HepG2 (cell line): ENCODE measurements at regions not wholly inside any gene's neighbourhood (a gene's known extent, or its start where the extent isn't known, plus 50 kb on each side); places are given as distances from the start of the nearest gene placed in this dataset.

ENCODE experiments used
- ATF2 ChIP-seq: sonication (generic); formaldehyde crosslinking; IDR thresholded peaks from 2 replicates; pipeline ENCODE4 v1.4.0; 2020; ENCODE audit warnings: missing genetic modification reagents
- ATF5 ChIP-seq: sonication (generic); formaldehyde crosslinking; IDR thresholded peaks from 2 replicates; pipeline ENCODE4 v1.4.0; 2020; ENCODE audit warnings: mild to moderate bottlenecking, low read depth, missing genetic modification reagents
- BRCA1 ChIP-seq: sonication (generic); formaldehyde crosslinking; IDR thresholded peaks from 2 replicates; pipeline ENCODE4 v1.4.0; 2020; ENCODE audit warnings: missing genetic modification reagents
- FLYWCH1 ChIP-seq: sonication (generic); formaldehyde crosslinking; IDR thresholded peaks from 2 replicates; pipeline ENCODE4 v1.8.1; 2023; ENCODE audit warnings: mild to moderate bottlenecking, missing genetic modification reagents
- HMGA1 ChIP-seq: sonication (generic); formaldehyde crosslinking; conservative IDR thresholded peaks from 2 replicates; pipeline ENCODE4 v1.4.0; 2020; ENCODE audit warnings: missing genetic modification reagents
- KDM5A ChIP-seq: fragments of 200-600 bp; sonication (generic); IDR thresholded peaks from 2 replicates; pipeline ENCODE4 v1.7.0; 2018; ENCODE audit warnings: antibody characterized with exemption, mild to moderate bottlenecking, low read length, borderline replicate concordance
- PHF20 ChIP-seq: sonication (generic); formaldehyde crosslinking; IDR thresholded peaks from 2 replicates; pipeline ENCODE4 v1.5.0; 2020; ENCODE audit warnings: mild to moderate bottlenecking, missing genetic modification reagents
- POLR2AphosphoS2 ChIP-seq: IDR thresholded peaks from 2 replicates; pipeline ENCODE4 v1.6.1; 2011; ENCODE audit warnings: low read depth, low read length, improper control_type of control experiment
- U2AF1 ChIP-seq: fragments of 200-400 bp; formaldehyde crosslinking; optimal IDR thresholded peaks from 2 replicates; pipeline ENCODE3; 2017; ENCODE audit warnings: mild to moderate bottlenecking, low read depth, low read length
- ZNF580 ChIP-seq: IDR thresholded peaks from 2 replicates; pipeline ENCODE4 v1.6.1; 2016; ENCODE audit warnings: low read depth, borderline replicate concordance
- ZNF724P ChIP-seq: sonication (generic); formaldehyde crosslinking; IDR thresholded peaks from 2 replicates; pipeline ENCODE4 v1.8.0; 2022; ENCODE audit warnings: missing genetic modification reagents, borderline replicate concordance
- ZNF841 ChIP-seq: sonication (generic); formaldehyde crosslinking; IDR thresholded peaks from 2 replicates; pipeline ENCODE4 v1.8.1; 2023; ENCODE audit warnings: missing genetic modification reagents, borderline replicate concordance
- ZNF878 ChIP-seq: sonication (generic); formaldehyde crosslinking; IDR thresholded peaks from 2 replicates; pipeline ENCODE4 v1.8.1; 2023; ENCODE audit warnings: mild to moderate bottlenecking, missing genetic modification reagents, moderate library complexity
- TF ChIP-seq, protein P1 (sequence below): sonication (generic); formaldehyde crosslinking; IDR thresholded peaks from 2 replicates; pipeline ENCODE4 v1.4.0; 2020; ENCODE audit warnings: mild to moderate bottlenecking, missing genetic modification reagents, borderline replicate concordance
- TF ChIP-seq, protein P2 (sequence below): sonication (generic); formaldehyde crosslinking; IDR thresholded peaks from 2 replicates; pipeline ENCODE4 v1.5.0; 2020; ENCODE audit warnings: missing genetic modification reagents
- TF ChIP-seq, protein P3 (sequence below): sonication (generic); formaldehyde crosslinking; IDR thresholded peaks from 2 replicates; pipeline ENCODE4 v1.8.1; 2023; ENCODE audit warnings: mild to moderate bottlenecking, moderate library complexity, missing genetic modification reagents
- TF ChIP-seq, protein P4 (sequence below): IDR thresholded peaks from 2 replicates; pipeline ENCODE4 v1.6.1; 2016; ENCODE audit warnings: missing compliant biosample characterization, missing genetic modification reagents, borderline replicate concordance

- TF ChIP-seq ZNF580 (CRISPR knock-in tag): peak; percentile 56; the same call in 1 of the 2 replicates
- no peak for TF ChIP-seq POLR2AphosphoS2
- TF ChIP-seq KDM5A: peak; percentile 44; the same call in 1 of the 2 replicates
- TF ChIP-seq HMGA1 (CRISPR knock-in tag): no peak
- no peak; the same call in 1 of the 2 replicates for TF ChIP-seq ZNF878 (CRISPR knock-in tag)
- peak; percentile 93; the same call in 1 of the 2 replicates for TF ChIP-seq ZNF724P (CRISPR knock-in tag)
- no peak for TF ChIP-seq ATF2 (CRISPR knock-in tag)
- TF ChIP-seq, protein P1, sequence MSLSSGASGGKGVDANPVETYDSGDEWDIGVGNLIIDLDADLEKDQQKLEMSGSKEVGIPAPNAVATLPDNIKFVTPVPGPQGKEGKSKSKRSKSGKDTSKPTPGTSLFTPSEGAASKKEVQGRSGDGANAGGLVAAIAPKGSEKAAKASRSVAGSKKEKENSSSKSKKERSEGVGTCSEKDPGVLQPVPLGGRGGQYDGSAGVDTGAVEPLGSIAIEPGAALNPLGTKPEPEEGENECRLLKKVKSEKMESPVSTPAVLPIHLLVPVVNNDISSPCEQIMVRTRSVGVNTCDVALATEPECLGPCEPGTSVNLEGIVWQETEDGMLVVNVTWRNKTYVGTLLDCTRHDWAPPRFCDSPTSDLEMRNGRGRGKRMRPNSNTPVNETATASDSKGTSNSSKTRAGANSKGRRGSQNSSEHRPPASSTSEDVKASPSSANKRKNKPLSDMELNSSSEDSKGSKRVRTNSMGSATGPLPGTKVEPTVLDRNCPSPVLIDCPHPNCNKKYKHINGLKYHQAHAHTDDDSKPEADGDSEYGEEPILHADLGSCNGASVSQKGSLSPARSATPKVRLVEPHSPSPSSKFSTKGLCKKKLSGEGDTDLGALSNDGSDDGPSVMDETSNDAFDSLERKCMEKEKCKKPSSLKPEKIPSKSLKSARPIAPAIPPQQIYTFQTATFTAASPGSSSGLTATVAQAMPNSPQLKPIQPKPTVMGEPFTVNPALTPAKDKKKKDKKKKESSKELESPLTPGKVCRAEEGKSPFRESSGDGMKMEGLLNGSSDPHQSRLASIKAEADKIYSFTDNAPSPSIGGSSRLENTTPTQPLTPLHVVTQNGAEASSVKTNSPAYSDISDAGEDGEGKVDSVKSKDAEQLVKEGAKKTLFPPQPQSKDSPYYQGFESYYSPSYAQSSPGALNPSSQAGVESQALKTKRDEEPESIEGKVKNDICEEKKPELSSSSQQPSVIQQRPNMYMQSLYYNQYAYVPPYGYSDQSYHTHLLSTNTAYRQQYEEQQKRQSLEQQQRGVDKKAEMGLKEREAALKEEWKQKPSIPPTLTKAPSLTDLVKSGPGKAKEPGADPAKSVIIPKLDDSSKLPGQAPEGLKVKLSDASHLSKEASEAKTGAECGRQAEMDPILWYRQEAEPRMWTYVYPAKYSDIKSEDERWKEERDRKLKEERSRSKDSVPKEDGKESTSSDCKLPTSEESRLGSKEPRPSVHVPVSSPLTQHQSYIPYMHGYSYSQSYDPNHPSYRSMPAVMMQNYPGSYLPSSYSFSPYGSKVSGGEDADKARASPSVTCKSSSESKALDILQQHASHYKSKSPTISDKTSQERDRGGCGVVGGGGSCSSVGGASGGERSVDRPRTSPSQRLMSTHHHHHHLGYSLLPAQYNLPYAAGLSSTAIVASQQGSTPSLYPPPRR (CRISPR knock-in tag): no peak
- 0 out of 2 replicates have a peak, but pooled peaks have one; percentile 52 for TF ChIP-seq ZNF841 (CRISPR knock-in tag)
- TF ChIP-seq, protein P2, sequence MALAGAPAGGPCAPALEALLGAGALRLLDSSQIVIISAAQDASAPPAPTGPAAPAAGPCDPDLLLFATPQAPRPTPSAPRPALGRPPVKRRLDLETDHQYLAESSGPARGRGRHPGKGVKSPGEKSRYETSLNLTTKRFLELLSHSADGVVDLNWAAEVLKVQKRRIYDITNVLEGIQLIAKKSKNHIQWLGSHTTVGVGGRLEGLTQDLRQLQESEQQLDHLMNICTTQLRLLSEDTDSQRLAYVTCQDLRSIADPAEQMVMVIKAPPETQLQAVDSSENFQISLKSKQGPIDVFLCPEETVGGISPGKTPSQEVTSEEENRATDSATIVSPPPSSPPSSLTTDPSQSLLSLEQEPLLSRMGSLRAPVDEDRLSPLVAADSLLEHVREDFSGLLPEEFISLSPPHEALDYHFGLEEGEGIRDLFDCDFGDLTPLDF (CRISPR knock-in tag): peak; percentile 80; the same call in 1 of the 2 replicates
- peak; percentile 54 for TF ChIP-seq PHF20
- 0 out of 2 replicates have a peak, but pooled peaks have one; percentile 71 for TF ChIP-seq BRCA1 (CRISPR knock-in tag)
- no peak for TF ChIP-seq FLYWCH1
- TF ChIP-seq, protein P3, sequence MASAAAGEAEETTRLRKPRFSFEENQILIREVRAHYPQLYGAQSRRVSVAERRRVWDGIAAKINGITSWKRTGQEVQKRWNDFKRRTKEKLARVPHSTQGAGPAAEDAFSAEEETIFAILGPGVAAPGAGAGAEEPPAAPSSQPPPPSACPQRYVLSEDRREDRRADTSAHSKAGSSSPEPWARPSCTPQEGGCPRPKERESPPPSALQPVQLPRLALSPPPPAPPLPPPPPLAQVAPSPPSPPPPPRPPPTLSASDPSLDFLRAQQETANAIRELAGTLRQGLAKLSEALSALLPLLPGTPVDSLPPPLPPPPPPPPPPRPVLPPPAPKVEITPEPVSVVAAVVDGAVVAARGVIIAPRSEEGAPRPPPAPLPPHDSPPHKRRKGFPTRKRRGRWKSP (CRISPR knock-in tag): peak; percentile 70
- peak; percentile 53; the same call in 1 of the 2 replicates for TF ChIP-seq ATF5 (CRISPR knock-in tag)
- TF ChIP-seq, protein P4, sequence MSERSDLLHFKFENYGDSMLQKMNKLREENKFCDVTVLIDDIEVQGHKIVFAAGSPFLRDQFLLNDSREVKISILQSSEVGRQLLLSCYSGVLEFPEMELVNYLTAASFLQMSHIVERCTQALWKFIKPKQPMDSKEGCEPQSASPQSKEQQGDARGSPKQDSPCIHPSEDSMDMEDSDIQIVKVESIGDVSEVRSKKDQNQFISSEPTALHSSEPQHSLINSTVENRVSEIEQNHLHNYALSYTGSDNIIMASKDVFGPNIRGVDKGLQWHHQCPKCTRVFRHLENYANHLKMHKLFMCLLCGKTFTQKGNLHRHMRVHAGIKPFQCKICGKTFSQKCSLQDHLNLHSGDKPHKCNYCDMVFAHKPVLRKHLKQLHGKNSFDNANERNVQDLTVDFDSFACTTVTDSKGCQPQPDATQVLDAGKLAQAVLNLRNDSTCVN (CRISPR knock-in tag): 0 out of 2 replicates have a peak, but pooled peaks have one; percentile 12
- no peak for TF ChIP-seq U2AF1
These were observed 53.7 kb upstream of the PTPDC1 start (continued) for GRCh38 chr9:94030318-94031179.
